ENCODE measurements at regions not wholly inside any gene's neighbourhood (a gene's known extent, or its start where the extent isn't known, plus 50 kb on each side); places are given as distances from the start of the nearest gene placed in this dataset.
"Not testable (repeated sequence)": the region's sequence is repeated elsewhere in the genome, so short reads cannot be mapped to it uniquely, and the experiment has no call there.

- H3K27me3 ChIP-seq (ENCODE audit: control insufficient read depth, insufficient read depth, low read length) = no peaks in the 10 kb centered on the region
- no peak for TF ChIP-seq CTCF (IDR thresholded peaks at IDR 0.05; ENCODE audit: insufficient read depth, low read length, poor library complexity, severe bottlenecking)
- H3K4me3 ChIP-seq (ENCODE audit: low read depth, low read length) = no peak overlapping the region
- no peak for DNase-seq (ENCODE audit: low read depth)
- H3K36me3 ChIP-seq (ENCODE audit: control insufficient read depth, insufficient read depth, low read length) = no peaks in the 10 kb centered on the region
Measured at GRCh38 chr9:80485420-80486250, 913.9 kb downstream of the TLE4 start.

DNA sequence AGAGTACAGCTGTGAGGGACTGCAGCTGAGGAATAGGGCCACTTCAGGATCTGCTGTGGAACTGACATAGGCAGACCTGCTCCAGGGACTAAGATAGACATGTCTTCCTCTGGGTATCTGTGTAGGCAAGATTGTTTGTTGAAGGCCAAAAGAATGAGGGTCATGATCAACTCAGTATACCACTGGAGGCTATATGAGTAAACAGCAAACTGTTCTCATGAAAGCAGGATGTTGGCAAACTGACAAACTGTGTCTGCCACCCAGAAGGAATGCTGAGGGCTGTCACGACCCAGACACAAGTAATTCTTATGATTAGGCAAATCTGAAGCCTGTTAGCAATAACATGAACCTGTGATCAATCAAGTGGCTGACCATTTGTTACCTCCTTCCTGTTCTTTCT lies 910.5 kb downstream of the TLE4 start:
- H3K36me3 ChIP-seq (ENCODE audit: control insufficient read depth, insufficient read depth, low read length); H3K4me3 ChIP-seq (ENCODE audit: low read depth, low read length); DNase-seq (ENCODE audit: low read depth); H3K27me3 ChIP-seq (ENCODE audit: control insufficient read depth, insufficient read depth, low read length): not testable (repeated sequence)

- TF ChIP-seq CTCF (IDR thresholded peaks at IDR 0.05; ENCODE audit: insufficient read depth, low read length, poor library complexity, severe bottlenecking) = no peak
- no peak for DNase-seq (ENCODE audit: low read depth)
- no peaks in the 10 kb centered on the region for H3K36me3 ChIP-seq (ENCODE audit: control insufficient read depth, insufficient read depth, low read length)
- H3K4me3 ChIP-seq (ENCODE audit: low read depth, low read length) = no peak overlapping the region
- H3K27me3 ChIP-seq (ENCODE audit: control insufficient read depth, insufficient read depth, low read length) = no peaks in the 10 kb centered on the region
Measured at GRCh38 chr9:80467632-80468031, 895.9 kb downstream of the TLE4 start.

DNA sequence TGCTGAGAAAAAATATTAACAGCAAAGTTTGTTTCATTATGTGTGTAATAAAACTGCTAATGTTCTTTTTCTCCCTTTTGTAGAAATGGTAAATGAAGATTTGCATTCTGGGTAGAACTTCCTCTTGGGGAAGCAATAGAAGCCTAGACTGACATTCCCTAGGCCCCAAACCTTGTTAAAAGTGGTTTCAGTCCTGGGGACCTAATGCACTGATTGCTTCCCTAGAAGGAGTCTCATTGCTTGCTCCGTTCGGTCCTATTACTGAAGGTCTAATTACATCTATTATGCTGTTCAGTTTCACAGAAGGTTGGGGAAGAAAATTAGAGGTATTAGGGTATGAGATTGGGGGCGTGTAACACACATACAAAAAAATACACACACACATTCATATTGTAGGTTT lies 893.8 kb downstream of the TLE4 start:
- TF ChIP-seq CTCF (IDR thresholded peaks at IDR 0.05; ENCODE audit: insufficient read depth, low read length, poor library complexity, severe bottlenecking) = no peak
- no peak overlapping the region for H3K4me3 ChIP-seq (ENCODE audit: low read depth, low read length)

DNA sequence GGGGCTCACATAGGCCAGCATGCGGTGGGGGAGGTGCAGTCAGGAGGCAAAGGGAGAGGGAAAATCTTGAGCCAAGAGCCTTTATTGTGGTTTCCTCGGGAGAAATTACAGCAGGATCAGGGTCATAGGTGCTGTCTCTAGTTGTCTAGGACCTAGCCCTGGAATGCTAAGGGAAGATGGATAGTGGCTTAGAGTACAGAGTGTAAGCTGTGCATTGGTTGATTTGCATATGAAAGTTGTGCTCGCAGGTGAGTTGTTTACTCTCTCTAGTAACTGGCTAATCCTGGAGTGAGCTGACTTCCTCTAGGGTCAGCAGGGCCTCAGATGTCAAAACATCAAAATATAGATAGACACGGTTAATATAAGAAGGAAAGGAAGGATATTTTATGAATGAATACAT lies 877.7 kb downstream of the TLE4 start:
- H3K36me3 ChIP-seq (ENCODE audit: control insufficient read depth, insufficient read depth, low read length) = no peaks in the 10 kb centered on the region
- H3K27me3 ChIP-seq (ENCODE audit: control insufficient read depth, insufficient read depth, low read length) = no peaks in the 10 kb centered on the region
- TF ChIP-seq CTCF (IDR thresholded peaks at IDR 0.05; ENCODE audit: insufficient read depth, low read length, poor library complexity, severe bottlenecking) = no peak
- no peak overlapping the region for H3K4me3 ChIP-seq (ENCODE audit: low read depth, low read length)
- DNase-seq (ENCODE audit: low read depth) = no peak

More for the DNA sequence above, 893.8 kb downstream of the TLE4 start:
- no peaks in the 10 kb centered on the region for H3K27me3 ChIP-seq (ENCODE audit: control insufficient read depth, insufficient read depth, low read length)
- no peaks in the 10 kb centered on the region for H3K36me3 ChIP-seq (ENCODE audit: control insufficient read depth, insufficient read depth, low read length)
- DNase-seq (ENCODE audit: low read depth) = no peak

- no peak for TF ChIP-seq CTCF (IDR thresholded peaks at IDR 0.05; ENCODE audit: insufficient read depth, low read length, poor library complexity, severe bottlenecking)
- Histone ChIP-seq H3K36me3 (ENCODE audit: control insufficient read depth, insufficient read depth, low read length) (no peaks in the 10 kb centered on the region), H3K27me3 (ENCODE audit: control insufficient read depth, insufficient read depth, low read length) (no peaks in the 10 kb centered on the region), H3K4me3 (ENCODE audit: low read depth, low read length) (no peak overlapping the region)
- DNase-seq (ENCODE audit: low read depth) = no peak
Measured at GRCh38 chr9:80448996-80449395, 877.2 kb downstream of the TLE4 start.

Measured in kidney epithelial cell (primary cell).